ENCODE measurements at regions not wholly inside any gene's neighbourhood (a gene's known extent, or its start where the extent isn't known, plus 50 kb on each side); places are given as distances from the start of the nearest gene placed in this dataset.

DNA sequence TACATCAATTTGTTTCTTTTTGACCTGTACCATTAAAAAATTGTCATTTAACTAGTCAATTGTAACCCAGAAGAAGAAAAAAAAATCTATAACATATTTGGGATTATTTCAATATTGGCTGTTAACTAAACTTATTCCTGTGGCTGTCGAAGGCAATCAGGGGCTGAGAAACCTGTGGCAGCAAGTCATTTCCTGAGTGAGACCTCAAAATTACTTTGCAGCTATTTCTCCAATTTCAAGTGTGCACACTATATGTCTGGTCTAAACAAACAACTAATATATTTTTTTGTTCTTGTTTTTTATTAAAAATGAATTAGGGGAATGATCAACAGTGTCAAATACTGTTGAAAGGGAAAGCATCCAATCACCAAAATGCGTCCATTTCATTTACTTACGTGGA, 1357.6 kb upstream of the B3GALT2 start:
- Histone ChIP-seq H3K27ac (replicated peaks) (no peak overlapping the region), H3K27me3 (ENCODE audit: insufficient read depth, poor library complexity, severe bottlenecking) (no peaks in the 10 kb centered on the region), H3K4me3 (replicated peaks; ENCODE audit: insufficient read depth, low read length) (no peak overlapping the region)
- no peak for DNase-seq (ENCODE audit: low read depth in 1 of 2, low spot score in 1 of 2)
- TF ChIP-seq, protein P1, sequence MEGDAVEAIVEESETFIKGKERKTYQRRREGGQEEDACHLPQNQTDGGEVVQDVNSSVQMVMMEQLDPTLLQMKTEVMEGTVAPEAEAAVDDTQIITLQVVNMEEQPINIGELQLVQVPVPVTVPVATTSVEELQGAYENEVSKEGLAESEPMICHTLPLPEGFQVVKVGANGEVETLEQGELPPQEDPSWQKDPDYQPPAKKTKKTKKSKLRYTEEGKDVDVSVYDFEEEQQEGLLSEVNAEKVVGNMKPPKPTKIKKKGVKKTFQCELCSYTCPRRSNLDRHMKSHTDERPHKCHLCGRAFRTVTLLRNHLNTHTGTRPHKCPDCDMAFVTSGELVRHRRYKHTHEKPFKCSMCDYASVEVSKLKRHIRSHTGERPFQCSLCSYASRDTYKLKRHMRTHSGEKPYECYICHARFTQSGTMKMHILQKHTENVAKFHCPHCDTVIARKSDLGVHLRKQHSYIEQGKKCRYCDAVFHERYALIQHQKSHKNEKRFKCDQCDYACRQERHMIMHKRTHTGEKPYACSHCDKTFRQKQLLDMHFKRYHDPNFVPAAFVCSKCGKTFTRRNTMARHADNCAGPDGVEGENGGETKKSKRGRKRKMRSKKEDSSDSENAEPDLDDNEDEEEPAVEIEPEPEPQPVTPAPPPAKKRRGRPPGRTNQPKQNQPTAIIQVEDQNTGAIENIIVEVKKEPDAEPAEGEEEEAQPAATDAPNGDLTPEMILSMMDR (IDR thresholded peaks at IDR 0.05; ENCODE audit: insufficient read depth, low read length): no peak
- TF ChIP-seq SPI1 (IDR thresholded peaks at IDR 0.05; ENCODE audit: borderline replicate concordance, low read depth) (no peak), GABPA (IDR thresholded peaks at IDR 0.05; ENCODE audit: low read depth) (no peak)

DNA sequence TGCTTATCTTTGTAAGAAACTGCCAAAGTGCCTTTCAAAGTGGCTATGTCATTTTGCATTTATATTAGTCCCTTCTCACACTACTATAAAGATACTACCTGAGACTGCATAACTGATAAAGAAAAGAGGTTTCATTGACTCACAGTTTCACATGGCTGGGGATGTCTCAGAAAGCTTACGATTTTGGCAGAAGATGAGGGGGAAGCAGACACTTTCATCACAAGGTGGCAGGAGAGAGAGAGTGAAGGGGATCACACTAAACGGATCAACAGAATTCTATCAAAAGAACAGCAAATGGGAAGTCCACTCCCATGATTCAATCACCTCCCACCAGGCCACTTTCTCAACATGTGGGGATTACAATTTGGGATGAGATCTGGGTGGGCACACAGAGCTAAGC, 1352.0 kb upstream of the B3GALT2 start:
- no peak overlapping the region for H3K27ac ChIP-seq (replicated peaks)
- TF ChIP-seq SPI1 (IDR thresholded peaks at IDR 0.05; ENCODE audit: borderline replicate concordance, low read depth) (no peak), GABPA (IDR thresholded peaks at IDR 0.05; ENCODE audit: low read depth) (no peak), POLR2AphosphoS5 (IDR thresholded peaks at IDR 0.05; ENCODE audit: low read depth) (no peak)
- TF ChIP-seq, protein P2, sequence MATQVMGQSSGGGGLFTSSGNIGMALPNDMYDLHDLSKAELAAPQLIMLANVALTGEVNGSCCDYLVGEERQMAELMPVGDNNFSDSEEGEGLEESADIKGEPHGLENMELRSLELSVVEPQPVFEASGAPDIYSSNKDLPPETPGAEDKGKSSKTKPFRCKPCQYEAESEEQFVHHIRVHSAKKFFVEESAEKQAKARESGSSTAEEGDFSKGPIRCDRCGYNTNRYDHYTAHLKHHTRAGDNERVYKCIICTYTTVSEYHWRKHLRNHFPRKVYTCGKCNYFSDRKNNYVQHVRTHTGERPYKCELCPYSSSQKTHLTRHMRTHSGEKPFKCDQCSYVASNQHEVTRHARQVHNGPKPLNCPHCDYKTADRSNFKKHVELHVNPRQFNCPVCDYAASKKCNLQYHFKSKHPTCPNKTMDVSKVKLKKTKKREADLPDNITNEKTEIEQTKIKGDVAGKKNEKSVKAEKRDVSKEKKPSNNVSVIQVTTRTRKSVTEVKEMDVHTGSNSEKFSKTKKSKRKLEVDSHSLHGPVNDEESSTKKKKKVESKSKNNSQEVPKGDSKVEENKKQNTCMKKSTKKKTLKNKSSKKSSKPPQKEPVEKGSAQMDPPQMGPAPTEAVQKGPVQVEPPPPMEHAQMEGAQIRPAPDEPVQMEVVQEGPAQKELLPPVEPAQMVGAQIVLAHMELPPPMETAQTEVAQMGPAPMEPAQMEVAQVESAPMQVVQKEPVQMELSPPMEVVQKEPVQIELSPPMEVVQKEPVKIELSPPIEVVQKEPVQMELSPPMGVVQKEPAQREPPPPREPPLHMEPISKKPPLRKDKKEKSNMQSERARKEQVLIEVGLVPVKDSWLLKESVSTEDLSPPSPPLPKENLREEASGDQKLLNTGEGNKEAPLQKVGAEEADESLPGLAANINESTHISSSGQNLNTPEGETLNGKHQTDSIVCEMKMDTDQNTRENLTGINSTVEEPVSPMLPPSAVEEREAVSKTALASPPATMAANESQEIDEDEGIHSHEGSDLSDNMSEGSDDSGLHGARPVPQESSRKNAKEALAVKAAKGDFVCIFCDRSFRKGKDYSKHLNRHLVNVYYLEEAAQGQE (IDR thresholded peaks at IDR 0.05; ENCODE audit: insufficient replicate concordance, low read depth): no peak
- TF ChIP-seq, protein P1 (IDR thresholded peaks at IDR 0.05; ENCODE audit: insufficient read depth, low read length): no peak

DNA sequence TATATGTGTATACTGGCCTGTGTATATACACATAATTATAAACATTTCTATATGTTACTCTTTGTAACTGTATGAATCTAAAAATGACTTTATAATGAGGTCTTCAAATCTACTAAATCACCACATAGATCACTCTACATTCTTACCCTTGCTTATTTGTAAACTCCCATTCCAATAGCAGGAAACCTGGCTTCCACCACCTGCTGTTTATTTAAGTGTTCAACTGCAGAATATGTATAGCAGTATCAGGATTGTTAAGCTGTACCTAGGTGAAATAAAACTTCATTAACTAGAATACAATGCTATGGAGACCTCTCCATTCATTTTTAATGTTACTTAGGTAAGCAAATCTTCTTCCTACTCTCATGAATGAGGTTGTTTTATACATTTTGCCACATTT, 1351.1 kb upstream of the B3GALT2 start:
- no peak for DNase-seq (ENCODE audit: low read depth in 1 of 2, low spot score in 1 of 2)
- Histone ChIP-seq H3K27me3 (ENCODE audit: insufficient read depth, poor library complexity, severe bottlenecking) (no peaks in the 10 kb centered on the region), H3K4me3 (replicated peaks; ENCODE audit: insufficient read depth, low read length) (no peak overlapping the region), H3K27ac (replicated peaks) (no peak overlapping the region)
- TF ChIP-seq SPI1 (IDR thresholded peaks at IDR 0.05; ENCODE audit: borderline replicate concordance, low read depth): no peak
- TF ChIP-seq, protein P2 (IDR thresholded peaks at IDR 0.05; ENCODE audit: insufficient replicate concordance, low read depth): no peak
- no peak for TF ChIP-seq GABPA (IDR thresholded peaks at IDR 0.05; ENCODE audit: low read depth)
- TF ChIP-seq POLR2AphosphoS5 (IDR thresholded peaks at IDR 0.05; ENCODE audit: low read depth): no peak
- TF ChIP-seq, protein P1 (IDR thresholded peaks at IDR 0.05; ENCODE audit: insufficient read depth, low read length): no peak

More for the DNA sequence above, 1352.0 kb upstream of the B3GALT2 start:
- no peak for DNase-seq (ENCODE audit: low read depth in 1 of 2, low spot score in 1 of 2)
- H3K27me3 ChIP-seq (ENCODE audit: insufficient read depth, poor library complexity, severe bottlenecking): no peaks in the 10 kb centered on the region
- no peak overlapping the region for H3K4me3 ChIP-seq (replicated peaks; ENCODE audit: insufficient read depth, low read length)

DNA sequence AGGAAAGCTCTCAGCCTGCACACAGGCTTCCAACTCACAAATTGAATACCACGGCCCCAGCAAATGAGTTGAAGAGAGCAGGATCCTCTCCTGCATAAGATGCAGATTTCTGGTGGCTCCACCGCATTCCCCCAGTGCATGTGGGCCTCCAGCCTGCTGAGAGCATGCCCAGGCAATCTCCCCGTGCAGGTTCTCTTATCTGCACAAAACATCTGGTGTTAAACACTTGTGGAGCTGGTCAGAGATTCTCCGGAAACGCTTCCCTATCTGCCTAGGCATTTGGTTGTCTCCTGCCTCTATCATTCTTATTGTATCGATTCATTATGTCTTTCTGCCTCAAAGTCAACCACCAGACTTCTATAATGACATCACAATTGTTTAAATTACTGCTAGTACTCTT, 1349.0 kb upstream of the B3GALT2 start:
- Histone ChIP-seq H3K27ac (replicated peaks) (no peak overlapping the region), H3K4me3 (replicated peaks; ENCODE audit: insufficient read depth, low read length) (no peak overlapping the region), H3K27me3 (ENCODE audit: insufficient read depth, poor library complexity, severe bottlenecking) (no peaks in the 10 kb centered on the region)
- no peak for DNase-seq (ENCODE audit: low read depth in 1 of 2, low spot score in 1 of 2)
- TF ChIP-seq, protein P1 (IDR thresholded peaks at IDR 0.05; ENCODE audit: insufficient read depth, low read length): no peak
- no peak for TF ChIP-seq SPI1 (IDR thresholded peaks at IDR 0.05; ENCODE audit: borderline replicate concordance, low read depth)
- TF ChIP-seq, protein P2 (IDR thresholded peaks at IDR 0.05; ENCODE audit: insufficient replicate concordance, low read depth): no peak
- no peak for TF ChIP-seq POLR2AphosphoS5 (IDR thresholded peaks at IDR 0.05; ENCODE audit: low read depth)
- TF ChIP-seq GABPA (IDR thresholded peaks at IDR 0.05; ENCODE audit: low read depth): no peak

Measured in HL-60 (cell line).